ENCODE measurements at regions not wholly inside any gene's neighbourhood (a gene's known extent, or its start where the extent isn't known, plus 50 kb on each side); places are given as distances from the start of the nearest gene placed in this dataset.

DNA sequence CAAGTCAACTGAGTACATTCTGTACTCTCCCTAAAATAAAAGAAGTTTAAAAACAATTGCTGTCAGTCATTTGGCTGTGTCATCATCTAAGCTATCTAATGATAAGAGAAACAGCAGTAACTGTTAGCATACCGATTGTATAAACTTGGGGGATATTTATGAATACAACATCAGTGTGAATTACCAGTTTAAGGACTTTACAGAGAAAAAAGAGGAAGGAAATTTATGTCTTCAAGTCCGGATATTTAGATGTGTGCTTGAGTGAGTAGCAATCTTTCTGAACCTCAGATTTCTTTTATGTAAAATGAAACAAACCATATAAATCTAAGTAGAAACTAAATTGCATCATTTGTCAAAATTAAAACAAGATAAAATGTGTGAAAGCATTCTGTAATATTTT lies 1557.0 kb downstream of the MRPL39 start:
- Histone ChIP-seq H3K4me3 (ENCODE audit: low read length) (no peak overlapping the region), H3K27me3 (ENCODE audit: insufficient read depth, low read length) (no peaks in the 10 kb centered on the region), H3K9me3 (ENCODE audit: insufficient read depth, low read depth, low read length) (no peaks in the 10 kb centered on the region), H3K27ac (ENCODE audit: low read depth, low read length) (no peak overlapping the region), H3K36me3 (ENCODE audit: insufficient read depth, low read length) (no peaks in the 10 kb centered on the region), H3K9ac (ENCODE audit: low read depth, low read length) (no peak overlapping the region), H3K4me1 (ENCODE audit: insufficient read depth, low read length) (no peaks in the 10 kb centered on the region)
- 91% methylated on average over 2 of the region's 2 CpGs for WGBS

DNA sequence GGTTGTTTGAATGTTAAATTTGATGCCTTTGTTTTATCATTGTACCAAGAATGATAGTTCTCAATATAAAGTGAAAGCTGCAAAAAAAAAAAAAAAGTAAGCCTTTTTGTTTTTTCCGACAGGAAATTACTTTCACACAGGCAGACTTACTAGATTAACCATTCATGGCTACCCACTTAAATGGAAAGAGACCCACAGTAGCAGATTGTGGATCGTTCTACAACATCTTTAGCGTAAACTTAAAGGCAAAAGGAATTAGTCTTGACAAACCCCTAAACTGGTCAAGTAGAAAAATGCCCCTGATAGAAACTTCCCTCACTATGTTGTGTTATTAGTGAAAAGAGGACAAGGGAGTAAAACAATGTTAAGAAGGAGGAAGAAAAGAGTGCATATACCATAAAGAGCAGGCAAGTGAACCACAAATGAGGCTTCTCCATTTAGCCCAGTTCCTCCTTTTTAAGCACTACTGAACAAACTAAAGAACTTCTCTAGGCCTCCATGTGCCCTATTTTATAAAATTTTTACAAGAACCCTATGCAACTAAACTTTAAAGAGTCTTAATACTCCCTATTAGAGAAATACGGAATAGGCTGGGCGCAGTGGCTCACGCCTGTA lies 1560.3 kb downstream of the MRPL39 start:
- no peak overlapping the region for H3K9ac ChIP-seq (ENCODE audit: low read depth, low read length)
- H3K9me3 ChIP-seq (ENCODE audit: insufficient read depth, low read depth, low read length): no peaks in the 10 kb centered on the region
- no peaks in the 10 kb centered on the region for H3K27me3 ChIP-seq (ENCODE audit: insufficient read depth, low read length)
- WGBS: 95% methylated on average over 6 of the region's 6 CpGs
- H3K4me3 ChIP-seq (ENCODE audit: low read length): no peak overlapping the region
- no peaks in the 10 kb centered on the region for H3K36me3 ChIP-seq (ENCODE audit: insufficient read depth, low read length)
- H3K27ac ChIP-seq (ENCODE audit: low read depth, low read length): no peak overlapping the region
- H3K4me1 ChIP-seq (ENCODE audit: insufficient read depth, low read length): no peaks in the 10 kb centered on the region

DNA sequence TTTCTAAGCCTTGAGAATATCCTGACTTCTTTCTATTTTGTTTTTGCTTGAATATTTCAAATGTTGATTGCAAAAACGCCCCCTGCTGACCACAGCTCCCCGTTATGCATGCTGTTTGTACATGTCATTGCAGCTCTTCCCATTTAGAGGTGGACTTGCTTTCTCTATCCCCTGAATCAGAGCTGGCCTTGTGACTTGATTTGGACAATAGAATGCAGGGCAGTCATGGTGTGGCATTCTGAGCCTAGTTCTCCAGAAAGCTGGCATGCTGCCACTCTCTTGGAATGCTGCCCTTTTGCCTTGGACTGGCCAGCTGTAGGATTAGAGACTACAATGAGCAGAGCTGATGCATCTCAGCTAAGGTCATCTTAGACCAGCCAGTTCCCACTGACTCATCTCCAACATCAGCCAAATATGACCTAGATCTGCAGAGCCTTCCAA lies 1561.5 kb downstream of the MRPL39 start:
- Histone ChIP-seq H3K4me3 (ENCODE audit: low read length) (no peak overlapping the region), H3K4me1 (ENCODE audit: insufficient read depth, low read length) (no peaks in the 10 kb centered on the region), H3K9ac (ENCODE audit: low read depth, low read length) (no peak overlapping the region), H3K36me3 (ENCODE audit: insufficient read depth, low read length) (no peaks in the 10 kb centered on the region), H3K9me3 (ENCODE audit: insufficient read depth, low read depth, low read length) (no peaks in the 10 kb centered on the region), H3K27me3 (ENCODE audit: insufficient read depth, low read length) (no peaks in the 10 kb centered on the region), H3K27ac (ENCODE audit: low read depth, low read length) (no peak overlapping the region)
- WGBS: 33% methylated on average over 2 of the region's 2 CpGs

DNA sequence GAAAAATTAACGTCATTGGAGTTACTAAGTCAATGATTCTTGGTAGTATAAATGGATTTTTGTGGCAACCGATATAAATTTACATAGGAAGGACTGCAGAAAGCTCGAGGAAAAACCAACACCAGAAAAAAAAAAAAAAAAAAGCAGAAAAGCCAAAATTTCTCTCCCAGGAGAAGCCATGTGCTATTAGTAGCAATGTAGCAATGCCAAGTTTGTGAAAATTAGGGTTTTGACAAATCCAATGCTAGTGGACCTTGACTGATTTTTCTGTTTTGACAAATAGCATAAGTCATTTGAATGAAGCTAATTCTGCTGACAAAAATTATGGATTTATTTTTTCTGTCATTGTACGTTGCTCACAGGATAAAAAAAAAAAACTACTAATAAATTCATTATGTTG lies 1561.9 kb downstream of the MRPL39 start:
- H3K27ac ChIP-seq (ENCODE audit: low read depth, low read length): no peak overlapping the region
- no peak overlapping the region for H3K9ac ChIP-seq (ENCODE audit: low read depth, low read length)
- no peaks in the 10 kb centered on the region for H3K27me3 ChIP-seq (ENCODE audit: insufficient read depth, low read length)
- H3K4me3 ChIP-seq (ENCODE audit: low read length): no peak overlapping the region
- no peaks in the 10 kb centered on the region for H3K36me3 ChIP-seq (ENCODE audit: insufficient read depth, low read length)
- H3K4me1 ChIP-seq (ENCODE audit: insufficient read depth, low read length): no peaks in the 10 kb centered on the region
- H3K9me3 ChIP-seq (ENCODE audit: insufficient read depth, low read depth, low read length): no peaks in the 10 kb centered on the region
- 74% methylated on average over 2 of the region's 4 CpGs for WGBS

DNA sequence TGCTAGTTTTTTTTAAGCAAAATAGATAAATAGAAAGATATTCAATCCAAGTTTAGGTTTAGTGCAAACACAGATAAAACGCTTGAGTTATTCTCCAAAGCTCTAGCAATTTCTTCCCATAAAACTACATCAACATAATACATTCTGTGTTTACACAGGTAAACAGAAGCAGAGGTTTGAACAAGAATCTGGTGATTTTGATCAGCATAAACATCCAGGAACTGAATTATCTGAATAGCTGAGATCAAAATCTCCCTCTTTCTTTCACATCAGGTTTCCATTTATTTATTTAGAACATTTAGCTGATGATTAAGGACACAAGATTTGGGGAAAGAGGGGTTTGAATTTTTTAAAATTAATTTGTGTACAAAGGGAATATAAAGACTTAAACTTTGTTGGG lies 1564.6 kb downstream of the MRPL39 start:
- no peaks in the 10 kb centered on the region for H3K36me3 ChIP-seq (ENCODE audit: insufficient read depth, low read length)
- no peaks in the 10 kb centered on the region for H3K9me3 ChIP-seq (ENCODE audit: insufficient read depth, low read depth, low read length)
- no peak overlapping the region for H3K4me3 ChIP-seq (ENCODE audit: low read length)
- no peak overlapping the region for H3K27ac ChIP-seq (ENCODE audit: low read depth, low read length)
- H3K9ac ChIP-seq (ENCODE audit: low read depth, low read length): no peak overlapping the region
- H3K4me1 ChIP-seq (ENCODE audit: insufficient read depth, low read length): no peaks in the 10 kb centered on the region
- no peaks in the 10 kb centered on the region for H3K27me3 ChIP-seq (ENCODE audit: insufficient read depth, low read length)
- WGBS: 86% methylated on average over 1 of the region's 1 CpG

GRCh38 chr21:24032709-24033232 lies 1574.5 kb downstream of the MRPL39 start:
- Histone ChIP-seq H3K4me3 (ENCODE audit: low read length) (no peak overlapping the region), H3K9ac (ENCODE audit: low read depth, low read length) (no peak overlapping the region), H3K27me3 (ENCODE audit: insufficient read depth, low read length) (no peaks in the 10 kb centered on the region), H3K4me1 (ENCODE audit: insufficient read depth, low read length) (no peaks in the 10 kb centered on the region), H3K36me3 (ENCODE audit: insufficient read depth, low read length) (no peaks in the 10 kb centered on the region), H3K9me3 (ENCODE audit: insufficient read depth, low read depth, low read length) (peaks cover 44% of the 10 kb centered on the region), H3K27ac (ENCODE audit: low read depth, low read length) (no peak overlapping the region)
- WGBS: 72% methylated on average over 2 of the region's 2 CpGs

DNA sequence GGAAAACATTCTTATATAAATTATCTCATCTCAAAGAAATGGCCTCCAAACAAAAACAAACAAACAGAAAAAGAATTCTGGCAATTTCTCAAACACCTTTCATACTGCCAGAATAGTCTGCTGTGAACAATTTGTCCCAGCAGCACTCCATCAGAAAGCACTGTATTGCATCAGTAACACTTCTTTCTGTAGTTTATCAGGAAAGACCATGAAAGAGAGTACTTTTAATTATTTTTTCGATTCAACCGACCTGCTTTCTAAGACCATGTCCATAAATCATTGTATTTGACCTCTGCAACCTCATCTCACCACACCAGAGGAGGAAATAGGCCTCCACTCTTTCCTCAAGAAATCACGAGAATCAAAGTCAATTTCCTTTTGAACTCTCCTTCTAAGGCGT lies 1579.9 kb downstream of the MRPL39 start:
- no peak overlapping the region for H3K4me3 ChIP-seq (ENCODE audit: low read length)

GRCh38 chr21:24025101-24025500 lies 1582.2 kb downstream of the MRPL39 start:
- 59% methylated on average over 3 of the region's 3 CpGs for WGBS
- Histone ChIP-seq H3K9ac (ENCODE audit: low read depth, low read length) (no peak overlapping the region), H3K27me3 (ENCODE audit: insufficient read depth, low read length) (no peaks in the 10 kb centered on the region), H3K4me1 (ENCODE audit: insufficient read depth, low read length) (no peaks in the 10 kb centered on the region), H3K4me3 (ENCODE audit: low read length) (no peak overlapping the region), H3K36me3 (ENCODE audit: insufficient read depth, low read length) (no peaks in the 10 kb centered on the region), H3K27ac (ENCODE audit: low read depth, low read length) (no peak overlapping the region), H3K9me3 (ENCODE audit: insufficient read depth, low read depth, low read length) (peaks cover 16% of the 10 kb centered on the region)

More for the DNA sequence above, 1579.9 kb downstream of the MRPL39 start:
- no peaks in the 10 kb centered on the region for H3K4me1 ChIP-seq (ENCODE audit: insufficient read depth, low read length)
- no peak overlapping the region for H3K9ac ChIP-seq (ENCODE audit: low read depth, low read length)
- H3K9me3 ChIP-seq (ENCODE audit: insufficient read depth, low read depth, low read length): peaks cover 8% of the 10 kb centered on the region; the same call in 1 of the 2 replicates
- no peaks in the 10 kb centered on the region for H3K27me3 ChIP-seq (ENCODE audit: insufficient read depth, low read length)
- WGBS: 84% methylated on average over 4 of the region's 4 CpGs
- no peaks in the 10 kb centered on the region for H3K36me3 ChIP-seq (ENCODE audit: insufficient read depth, low read length)
- H3K27ac ChIP-seq (ENCODE audit: low read depth, low read length): no peak overlapping the region

- 97% methylated on average over 1 of the region's 1 CpG for WGBS
- no peaks in the 10 kb centered on the region for H3K4me1 ChIP-seq (ENCODE audit: insufficient read depth, low read length)
- H3K36me3 ChIP-seq (ENCODE audit: insufficient read depth, low read length): no peaks in the 10 kb centered on the region
- no peak overlapping the region for H3K9ac ChIP-seq (ENCODE audit: low read depth, low read length)
- no peaks in the 10 kb centered on the region for H3K27me3 ChIP-seq (ENCODE audit: insufficient read depth, low read length)
- H3K9me3 ChIP-seq (ENCODE audit: insufficient read depth, low read depth, low read length): peaks cover 26% of the 10 kb centered on the region
- H3K27ac ChIP-seq (ENCODE audit: low read depth, low read length): no peak overlapping the region
- H3K4me3 ChIP-seq (ENCODE audit: low read length): no peak overlapping the region
Measured at GRCh38 chr21:24023936-24024335, 1583.3 kb downstream of the MRPL39 start.

DNA sequence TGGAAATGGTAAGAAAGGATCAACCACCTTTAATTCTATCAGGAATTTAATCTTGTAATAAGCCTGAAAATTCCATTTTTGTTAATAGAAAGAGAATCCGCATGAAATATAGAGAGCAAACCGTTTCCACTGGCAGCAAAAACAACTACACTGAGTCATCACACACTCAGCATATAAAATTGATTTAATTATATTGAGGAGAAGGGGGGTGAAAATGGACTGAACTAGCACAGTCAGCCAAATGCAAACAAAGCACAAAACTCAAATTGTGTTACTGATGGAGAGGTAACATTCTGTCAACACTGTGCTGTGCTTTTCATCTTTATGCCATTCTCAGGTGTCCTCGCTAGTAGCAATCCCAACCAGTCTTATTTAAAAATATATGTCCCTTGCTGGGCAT lies 1583.9 kb downstream of the MRPL39 start:
- 36% methylated on average over 1 of the region's 3 CpGs for WGBS
- Histone ChIP-seq H3K27ac (ENCODE audit: low read depth, low read length) (no peak overlapping the region), H3K4me1 (ENCODE audit: insufficient read depth, low read length) (no peaks in the 10 kb centered on the region), H3K9me3 (ENCODE audit: insufficient read depth, low read depth, low read length) (peaks cover 27% of the 10 kb centered on the region), H3K36me3 (ENCODE audit: insufficient read depth, low read length) (no peaks in the 10 kb centered on the region), H3K4me3 (ENCODE audit: low read length) (no peak overlapping the region), H3K9ac (ENCODE audit: low read depth, low read length) (no peak overlapping the region), H3K27me3 (ENCODE audit: insufficient read depth, low read length) (no peaks in the 10 kb centered on the region)

GRCh38 chr21:24014381-24014780 lies 1592.9 kb downstream of the MRPL39 start:
- WGBS: 100% methylated on average over 1 of the region's 1 CpG

DNA sequence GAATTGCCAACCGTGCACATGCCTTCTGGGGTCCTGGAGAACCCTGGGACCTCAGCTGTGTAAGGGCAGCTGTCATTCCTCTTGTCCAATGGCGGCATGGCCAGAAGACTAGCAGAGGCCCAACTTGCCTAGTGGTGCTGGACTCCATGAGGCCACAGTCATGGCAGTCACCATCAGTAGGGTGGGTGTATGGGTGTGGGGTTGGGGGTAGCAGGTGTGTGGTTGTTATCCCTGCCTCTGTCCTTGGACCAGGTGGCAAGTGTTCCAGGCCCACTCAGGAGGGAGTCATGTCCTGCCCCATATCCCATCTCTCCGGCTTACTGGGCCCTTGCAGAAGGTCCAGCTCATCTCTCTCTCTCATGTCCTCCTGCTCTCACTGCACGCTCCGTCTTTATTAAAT lies 1596.2 kb downstream of the MRPL39 start:
- H3K27ac ChIP-seq (ENCODE audit: low read depth, low read length): no peak overlapping the region
- H3K36me3 ChIP-seq (ENCODE audit: insufficient read depth, low read length): no peaks in the 10 kb centered on the region
- H3K27me3 ChIP-seq (ENCODE audit: insufficient read depth, low read length): no peaks in the 10 kb centered on the region
- H3K4me3 ChIP-seq (ENCODE audit: low read length): no peak overlapping the region
- WGBS: 79% methylated on average over 5 of the region's 5 CpGs
- H3K4me1 ChIP-seq (ENCODE audit: insufficient read depth, low read length): no peaks in the 10 kb centered on the region
- H3K9ac ChIP-seq (ENCODE audit: low read depth, low read length): no peak overlapping the region
- H3K9me3 ChIP-seq (ENCODE audit: insufficient read depth, low read depth, low read length): peaks cover 11% of the 10 kb centered on the region; the same call in 1 of the 2 replicates

More at GRCh38 chr21:24014381-24014780, 1592.9 kb downstream of the MRPL39 start:
- no peak overlapping the region for H3K4me3 ChIP-seq (ENCODE audit: low read length)
- H3K27me3 ChIP-seq (ENCODE audit: insufficient read depth, low read length): no peaks in the 10 kb centered on the region
- H3K27ac ChIP-seq (ENCODE audit: low read depth, low read length): no peak overlapping the region
- H3K4me1 ChIP-seq (ENCODE audit: insufficient read depth, low read length): no peaks in the 10 kb centered on the region
- no peak overlapping the region for H3K9ac ChIP-seq (ENCODE audit: low read depth, low read length)
- no peaks in the 10 kb centered on the region for H3K36me3 ChIP-seq (ENCODE audit: insufficient read depth, low read length)
- peaks cover 12% of the 10 kb centered on the region for H3K9me3 ChIP-seq (ENCODE audit: insufficient read depth, low read depth, low read length)

All from HUES64 (cell line).